UCSD-AML1 (cell line): ENCODE measurements at regions not wholly inside any gene's neighbourhood (a gene's known extent, or its start where the extent isn't known, plus 50 kb on each side); places are given as distances from the start of the nearest gene placed in this dataset.
"Not testable (repeated sequence)": the region's sequence is repeated elsewhere in the genome, so short reads cannot be mapped to it uniquely, and the experiment has no call there.

Experiments
- DNase-seq: peaks from one replicate; lab custom pipeline; 2025; ENCODE audit not compliant: unreplicated experiment; lab: John Stamatoyannopoulos, UW

GRCh38 chr12:78489990-78490389, 374.6 kb upstream of the SYT1 start:
- no peak for DNase-seq

DNA sequence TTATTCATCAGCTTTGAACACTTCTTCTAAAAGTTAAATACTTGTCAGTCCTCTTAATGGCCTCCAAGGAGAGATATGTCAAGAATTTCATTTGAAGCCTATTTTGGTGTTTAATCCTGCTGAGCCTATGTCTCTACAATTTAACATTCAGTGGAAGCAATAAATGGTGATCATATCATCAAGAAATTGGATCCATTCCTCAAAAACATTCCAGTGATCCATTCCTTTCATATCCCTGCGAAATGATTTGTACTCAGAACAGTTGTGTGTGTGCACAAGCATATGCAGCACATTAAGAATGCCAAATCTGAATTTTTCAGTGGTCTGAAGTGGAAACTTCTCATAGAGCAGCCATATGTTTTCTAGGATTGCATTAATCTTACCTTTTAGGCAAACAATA, 373.7 kb upstream of the SYT1 start:
- no peak for DNase-seq

- no peak for DNase-seq
Observed at GRCh38 chr12:78494911-78495310, 369.7 kb upstream of the SYT1 start.

GRCh38 chr12:78501825-78502224, 362.7 kb upstream of the SYT1 start:
- DNase-seq: no peak

- no peak for DNase-seq
Observed at GRCh38 chr12:78519422-78519821, 345.2 kb upstream of the SYT1 start.

DNA sequence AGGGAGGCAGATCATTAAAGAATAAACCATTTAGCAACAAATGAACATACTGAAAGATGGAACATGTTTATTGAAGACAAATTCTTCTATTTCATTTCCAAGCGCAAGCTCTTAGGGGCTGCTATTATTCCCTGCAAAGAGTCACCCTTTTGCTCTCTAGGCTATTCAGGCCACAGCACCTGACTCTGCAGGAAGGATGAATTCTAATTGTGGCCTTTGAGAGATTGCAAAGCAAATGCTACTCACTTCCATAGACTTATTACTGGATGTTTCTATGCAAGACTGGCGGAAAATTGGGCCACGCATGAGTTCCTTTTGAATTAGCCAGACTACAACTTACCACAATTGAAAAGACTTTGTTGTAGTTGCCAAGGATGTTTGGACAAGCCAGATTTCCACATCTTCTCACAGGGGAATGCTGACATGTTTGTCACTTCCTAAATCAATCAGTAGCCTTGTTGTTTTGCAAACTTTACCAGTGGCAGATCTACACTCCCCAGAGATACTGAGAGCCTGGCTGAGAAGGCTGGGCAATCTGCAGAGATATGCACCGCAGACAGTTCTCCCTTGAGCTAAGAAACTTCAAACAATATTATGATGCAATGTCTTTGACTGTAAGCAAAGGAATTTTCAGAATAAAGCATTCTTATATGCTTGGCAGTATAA, 334.3 kb upstream of the SYT1 start:
- DNase-seq: no peak

DNA sequence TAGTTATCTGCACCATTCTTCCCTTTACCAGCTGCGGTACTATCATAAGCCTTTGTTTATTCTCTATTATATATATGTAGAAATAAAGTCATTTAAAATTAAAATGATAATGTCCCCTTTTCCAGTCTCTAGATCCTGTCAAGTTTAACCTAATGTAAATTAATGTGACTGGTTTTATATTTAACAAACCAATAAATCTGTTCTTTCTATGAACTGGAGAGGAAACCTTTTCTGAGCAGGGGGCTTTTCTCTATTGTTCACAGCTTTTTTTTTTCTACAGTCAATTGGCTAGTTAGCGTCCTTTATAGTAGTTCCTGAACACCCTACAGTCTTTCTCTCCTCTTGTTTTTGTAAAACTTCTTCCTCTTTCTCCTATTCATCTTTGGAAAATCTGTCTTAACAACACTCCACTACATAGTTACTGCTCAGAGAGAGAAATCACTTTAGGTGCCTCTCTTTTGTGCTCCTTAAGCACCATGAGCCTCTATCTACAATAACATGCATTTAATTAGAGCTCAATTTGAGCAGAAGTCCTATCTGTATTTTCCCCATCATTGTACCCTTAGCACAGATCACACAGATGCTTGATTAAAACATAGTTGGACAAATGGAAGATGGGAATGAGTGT, 332.6 kb upstream of the SYT1 start:
- DNase-seq: no peak

- DNase-seq: no peak
Observed at GRCh38 chr12:78534311-78534710, 330.3 kb upstream of the SYT1 start.

- no peak for DNase-seq
Observed at GRCh38 chr12:78540606-78541336, 323.8 kb upstream of the SYT1 start.

DNA sequence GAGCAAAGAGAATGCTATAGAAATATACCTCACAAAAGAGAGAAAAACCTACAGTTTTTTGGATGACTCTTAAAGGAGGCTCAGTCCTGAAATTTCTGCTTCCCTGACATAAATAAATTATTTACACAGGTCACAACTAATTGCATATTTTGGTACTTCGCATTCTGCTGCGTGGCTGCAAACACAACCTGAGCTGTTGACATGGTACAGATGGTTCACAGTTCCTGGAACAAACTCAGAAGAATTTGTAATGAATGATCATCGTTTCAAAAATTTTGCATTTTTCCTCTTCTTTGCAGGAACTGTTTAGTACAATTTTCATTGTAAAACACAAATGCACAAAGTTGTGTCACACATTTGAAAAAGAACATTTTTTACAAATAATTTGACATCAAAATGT, 313.7 kb upstream of the SYT1 start:
- DNase-seq: no peak

GRCh38 chr12:78555802-78556201, 308.8 kb upstream of the SYT1 start:
- DNase-seq: no peak

DNA sequence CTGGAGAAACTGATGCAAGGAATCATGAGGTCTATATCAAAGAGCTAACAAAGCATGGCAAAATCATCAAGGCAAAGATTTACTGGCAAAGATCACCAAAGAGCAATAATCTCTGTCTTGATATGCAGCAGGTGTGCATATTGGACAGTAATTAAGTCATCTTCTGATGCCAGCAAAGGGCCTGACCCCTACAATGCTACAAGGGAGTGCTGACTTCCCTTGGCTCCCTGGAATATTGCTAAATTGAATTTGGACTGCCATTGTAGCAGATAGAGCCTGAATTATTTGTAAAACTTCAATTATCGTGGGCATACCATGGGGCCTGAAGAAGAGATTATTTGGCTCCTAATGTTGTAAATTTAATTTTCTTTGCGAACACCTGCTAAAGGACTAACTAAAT, 307.9 kb upstream of the SYT1 start:
- DNase-seq: no peak

DNA sequence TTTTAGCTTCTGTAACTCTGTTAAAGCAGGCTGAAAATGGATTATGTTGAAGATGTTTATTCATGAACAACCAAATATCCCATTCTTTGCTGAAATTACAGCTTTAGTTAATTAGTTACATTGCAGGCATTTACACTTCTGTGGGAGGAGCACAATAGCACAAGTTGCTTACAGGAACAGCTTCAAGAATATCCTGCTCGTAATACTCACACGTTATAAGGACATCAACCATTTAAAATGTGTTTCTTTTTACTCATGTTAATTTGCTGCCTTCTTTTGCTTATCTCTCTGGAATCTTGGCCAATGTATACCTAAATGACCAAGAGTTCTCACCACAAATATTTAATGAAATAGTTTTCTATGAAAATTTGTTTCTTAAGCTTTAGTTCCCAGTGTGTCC, 305.2 kb upstream of the SYT1 start:
- no peak for DNase-seq

DNA sequence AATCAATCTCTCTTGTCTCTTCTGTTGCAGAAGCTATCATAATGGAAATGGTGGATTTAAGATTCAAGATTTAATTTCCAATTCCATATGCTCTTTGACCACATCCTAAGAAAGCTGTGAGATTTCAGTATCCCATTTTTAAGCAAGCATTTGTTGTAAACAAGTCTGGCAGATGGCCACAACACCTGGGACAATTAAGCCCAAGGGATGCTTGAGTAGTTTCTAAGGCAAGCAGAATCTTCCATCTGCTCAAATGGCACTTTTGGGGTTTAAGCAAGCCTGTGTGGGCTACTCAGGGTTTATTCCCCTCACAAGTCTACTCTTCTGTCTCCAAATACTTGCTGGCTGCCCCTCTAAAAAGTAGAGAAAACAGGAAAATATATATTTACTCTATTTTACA, 304.7 kb upstream of the SYT1 start:
- DNase-seq: no peak

- no peak for DNase-seq
Observed at GRCh38 chr12:78560633-78561032, 303.9 kb upstream of the SYT1 start.

DNA sequence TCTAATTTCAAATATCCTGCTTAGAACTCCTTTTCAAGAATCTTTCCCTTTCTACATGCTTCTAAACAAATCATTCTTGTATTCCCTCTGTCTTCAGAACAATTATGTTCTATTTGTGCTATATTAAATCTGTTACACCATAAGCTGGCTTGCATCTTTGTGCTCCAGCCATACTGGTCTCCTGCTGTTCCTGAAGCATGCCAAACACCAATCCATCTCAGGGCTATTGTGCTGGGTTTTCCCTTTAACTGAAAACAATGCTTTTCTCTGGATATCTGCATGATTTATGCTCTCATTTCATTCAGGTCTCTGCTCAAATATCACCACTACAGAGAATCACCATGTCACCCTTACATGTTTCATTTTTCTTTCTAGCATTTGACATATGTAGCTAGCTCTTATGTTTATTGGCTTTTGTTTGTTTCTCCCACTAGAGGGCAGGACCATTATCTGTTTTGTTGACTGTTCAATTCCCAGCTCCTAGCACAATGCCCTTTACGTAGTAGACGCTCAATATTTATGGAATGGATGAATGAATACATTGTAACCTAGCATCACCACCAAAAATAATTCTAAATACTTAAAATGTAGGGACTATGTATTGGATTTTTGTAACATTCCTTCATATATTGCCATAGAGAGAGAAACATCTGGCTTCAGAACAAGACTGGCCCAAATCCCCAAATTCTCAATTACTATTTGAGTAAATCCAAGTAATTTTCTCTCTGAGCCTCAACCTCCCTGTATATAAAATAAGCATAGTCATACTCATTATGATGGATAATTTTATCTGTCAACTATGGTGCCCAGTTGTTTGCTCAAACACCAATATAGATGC, 302.0 kb upstream of the SYT1 start:
- DNase-seq: no peak

DNA sequence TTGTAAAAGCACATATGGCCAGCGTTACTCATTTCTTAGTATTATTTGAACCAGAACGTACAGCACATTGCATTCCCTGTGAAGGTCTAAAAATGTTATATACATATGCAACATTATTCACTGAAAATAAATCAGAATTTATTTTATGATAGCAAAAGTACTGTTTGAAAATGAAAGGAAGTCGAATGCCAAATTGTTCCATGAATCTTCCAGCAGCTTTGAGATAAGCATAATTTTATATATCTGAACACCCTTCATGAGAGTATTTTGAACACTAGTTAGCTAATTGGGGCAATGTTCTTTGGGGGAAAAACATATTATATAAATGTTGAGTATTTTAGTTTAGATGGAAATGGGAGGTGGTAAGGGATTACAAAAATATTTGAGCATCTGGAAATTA, 300.7 kb upstream of the SYT1 start:
- no peak for DNase-seq

DNA sequence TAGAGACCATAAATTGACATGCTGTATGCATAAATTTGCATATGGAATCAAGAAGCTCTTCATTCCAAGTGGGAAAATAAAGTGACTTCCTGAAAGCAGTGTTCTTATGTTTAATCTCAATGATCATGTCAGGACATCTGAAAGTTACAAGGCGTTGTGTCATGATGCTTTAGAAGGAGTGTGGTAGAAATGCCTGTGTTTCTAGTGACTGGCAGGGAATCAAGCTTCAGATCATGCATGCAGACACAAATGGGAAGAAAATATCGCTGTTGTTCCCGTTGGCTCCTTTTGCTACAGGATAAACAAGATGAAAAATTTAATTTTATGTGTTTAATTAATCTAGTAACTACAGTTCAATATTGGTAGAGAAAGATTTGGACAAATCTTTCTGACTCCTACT, 298.1 kb upstream of the SYT1 start:
- DNase-seq: no peak

DNA sequence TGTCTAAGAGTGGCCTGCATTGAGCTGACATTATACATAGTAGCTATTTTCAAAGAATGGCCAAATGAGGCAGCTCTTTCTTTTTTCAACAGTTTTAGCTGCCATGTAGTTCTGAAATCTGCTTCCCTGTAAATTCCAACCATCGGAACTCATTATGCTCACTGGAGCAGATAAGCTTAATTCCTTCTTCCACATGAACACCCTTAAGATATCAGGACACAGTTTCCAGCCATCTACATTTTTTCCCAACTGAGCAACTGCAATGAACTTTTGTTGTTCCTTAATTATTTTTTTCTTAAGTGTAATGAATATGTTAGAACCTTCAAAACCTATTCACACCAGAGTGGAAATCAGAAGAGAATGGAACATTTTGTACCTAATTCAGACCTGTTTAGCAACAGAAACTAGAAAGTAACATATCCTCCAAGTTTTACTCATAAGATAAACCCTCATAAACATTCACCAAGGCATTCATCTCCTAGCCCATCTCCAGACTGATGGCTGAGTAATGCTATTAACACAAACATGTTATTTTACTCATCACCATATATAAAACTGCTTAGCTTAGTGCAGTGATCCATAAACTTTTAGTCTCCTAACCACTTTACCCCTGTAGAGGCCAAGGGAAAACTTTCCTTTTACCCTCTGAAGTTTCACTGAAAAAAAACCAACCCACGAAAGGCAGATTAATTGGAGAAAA, 296.1 kb upstream of the SYT1 start:
- DNase-seq: no peak

DNA sequence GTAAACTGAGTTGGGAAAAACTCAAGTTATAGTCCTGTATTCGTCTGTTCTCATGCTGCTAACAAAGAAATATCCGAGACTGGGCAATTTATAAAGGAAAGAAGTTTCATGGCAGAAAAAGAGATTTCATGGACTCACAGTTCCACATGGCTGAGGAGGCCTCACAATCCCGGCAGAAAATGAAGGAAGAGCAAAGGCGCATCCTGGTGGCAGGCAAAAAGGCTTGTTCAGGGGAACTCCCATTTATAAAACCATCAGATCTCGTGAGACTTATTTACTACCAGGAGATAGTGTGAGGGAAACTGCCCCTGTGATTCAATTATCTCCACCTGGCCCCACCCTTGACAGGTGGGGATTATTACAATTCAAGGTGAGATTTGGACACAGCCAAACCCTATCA, 292.6 kb upstream of the SYT1 start:
- no peak for DNase-seq

DNA sequence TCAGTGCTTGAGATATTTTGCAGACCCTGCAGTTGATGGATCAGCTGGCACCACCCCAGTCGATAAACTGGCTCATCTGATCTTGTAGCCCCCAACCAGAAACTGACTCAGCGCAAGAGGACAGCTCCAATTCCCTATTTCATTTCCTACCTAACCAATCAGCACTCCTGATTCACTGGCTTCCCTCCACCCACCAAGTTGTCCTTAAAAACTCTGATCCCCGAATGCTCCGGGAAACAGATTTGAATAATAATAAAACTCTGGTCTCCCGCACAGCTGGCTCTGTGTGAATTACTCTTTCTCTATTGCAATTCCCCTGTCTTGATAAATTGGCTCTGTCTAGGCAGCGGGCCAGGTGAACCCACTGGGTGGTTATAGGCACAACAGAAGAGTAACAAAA, 289.4 kb upstream of the SYT1 start:
- DNase-seq: not testable (repeated sequence)
